ENCODE measurements at regions not wholly inside any gene's neighbourhood (a gene's known extent, or its start where the extent isn't known, plus 50 kb on each side); places are given as distances from the start of the nearest gene placed in this dataset.

- no peak for DNase-seq
These were observed 304.9 kb downstream of the DHX15 start for GRCh38 chr4:24279469-24279868.

- no peak for DNase-seq
These were observed 305.7 kb downstream of the DHX15 start for GRCh38 chr4:24278693-24279092.

- no peak for DNase-seq
These were observed 309.9 kb downstream of the DHX15 start for GRCh38 chr4:24274381-24274941.

- DNase-seq = no peak
These were observed 311.2 kb downstream of the DHX15 start for GRCh38 chr4:24273136-24273535.

GRCh38 chr4:24266951-24267722 lies 317.2 kb downstream of the DHX15 start:
- DNase-seq = no peak

GRCh38 chr4:24265989-24266388 lies 318.4 kb downstream of the DHX15 start:
- no peak for DNase-seq

GRCh38 chr4:24262616-24263015 lies 321.7 kb downstream of the DHX15 start:
- DNase-seq = no peak

GRCh38 chr4:24262084-24262483 lies 322.3 kb downstream of the DHX15 start:
- no peak for DNase-seq

GRCh38 chr4:24260923-24261564 lies 323.3 kb downstream of the DHX15 start:
- DNase-seq = no peak

GRCh38 chr4:24260133-24260715 lies 324.1 kb downstream of the DHX15 start:
- DNase-seq = no peak

- no peak for DNase-seq
These were observed 327.8 kb downstream of the DHX15 start for GRCh38 chr4:24256547-24256946.

- DNase-seq = no peak
These were observed 328.3 kb downstream of the DHX15 start for GRCh38 chr4:24256066-24256465.

GRCh38 chr4:24252121-24252520 lies 332.2 kb downstream of the DHX15 start:
- DNase-seq = no peak

- no peak for DNase-seq
These were observed 332.8 kb downstream of the DHX15 start for GRCh38 chr4:24251589-24251988.

- no peak for DNase-seq
These were observed 334.4 kb downstream of the DHX15 start for GRCh38 chr4:24249972-24250371.

- no peak for DNase-seq
These were observed 335.4 kb downstream of the DHX15 start for GRCh38 chr4:24248674-24249630.

- no peak for DNase-seq
These were observed 338.9 kb downstream of the DHX15 start for GRCh38 chr4:24245491-24245820.

GRCh38 chr4:24244663-24245490 lies 339.5 kb downstream of the DHX15 start:
- DNase-seq = no peak

GRCh38 chr4:24243641-24244040 lies 340.7 kb downstream of the DHX15 start:
- DNase-seq = no peak

- no peak for DNase-seq
These were observed 342.8 kb downstream of the DHX15 start for GRCh38 chr4:24241511-24241910.

GRCh38 chr4:24240655-24241054 lies 343.7 kb downstream of the DHX15 start:
- no peak for DNase-seq

- DNase-seq = no peak
These were observed 346.6 kb downstream of the DHX15 start for GRCh38 chr4:24237709-24238108.

Data from activated T-cell treated with anti-CD3 and anti-CD28 coated beads for 4 hours (primary cell).